ENCODE measurements at regions not wholly inside any gene's neighbourhood (a gene's known extent, or its start where the extent isn't known, plus 50 kb on each side); places are given as distances from the start of the nearest gene placed in this dataset.
"Not testable (repeated sequence)": the region's sequence is repeated elsewhere in the genome, so short reads cannot be mapped to it uniquely, and the experiment has no call there.

DNA sequence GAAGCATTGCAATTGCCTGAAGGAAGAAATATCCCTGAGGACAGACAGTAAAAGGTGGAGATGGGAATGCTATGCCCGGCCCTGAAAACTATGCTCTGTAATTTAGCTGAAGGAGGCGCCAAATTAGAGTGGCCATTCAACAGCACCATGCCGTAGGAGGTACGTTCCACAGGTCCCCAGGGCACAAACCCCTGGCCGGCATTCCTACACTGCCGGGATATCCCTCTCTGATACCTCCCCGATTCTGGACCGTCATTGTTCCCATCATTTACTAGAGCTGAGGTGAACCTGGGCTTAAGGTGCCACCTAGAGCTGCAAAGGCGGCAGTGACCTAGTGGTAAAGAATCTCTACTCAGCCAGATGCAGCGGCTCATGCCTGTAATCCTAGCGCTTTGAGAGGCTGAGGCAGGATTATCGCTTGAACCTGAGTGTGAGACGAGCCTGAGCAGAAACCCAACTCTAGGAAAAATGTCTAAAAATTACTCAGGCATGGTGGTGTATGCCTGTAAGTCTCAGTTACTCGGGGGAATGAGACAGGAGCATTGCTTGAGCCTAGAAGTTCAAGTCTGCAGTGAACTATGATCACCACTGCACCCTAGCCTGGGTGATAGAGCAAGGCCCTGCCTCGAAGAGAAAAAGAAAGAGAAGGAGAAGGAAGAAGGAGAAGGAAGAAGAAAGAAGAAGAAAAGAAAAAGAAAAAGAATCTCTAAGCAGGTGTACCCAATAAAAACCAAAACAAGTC, 53.0 kb upstream of the TNKS2 start:
- H3K4me3 ChIP-seq (ENCODE audit: low read length), result no peak overlapping the region
- TF ChIP-seq, protein P1, sequence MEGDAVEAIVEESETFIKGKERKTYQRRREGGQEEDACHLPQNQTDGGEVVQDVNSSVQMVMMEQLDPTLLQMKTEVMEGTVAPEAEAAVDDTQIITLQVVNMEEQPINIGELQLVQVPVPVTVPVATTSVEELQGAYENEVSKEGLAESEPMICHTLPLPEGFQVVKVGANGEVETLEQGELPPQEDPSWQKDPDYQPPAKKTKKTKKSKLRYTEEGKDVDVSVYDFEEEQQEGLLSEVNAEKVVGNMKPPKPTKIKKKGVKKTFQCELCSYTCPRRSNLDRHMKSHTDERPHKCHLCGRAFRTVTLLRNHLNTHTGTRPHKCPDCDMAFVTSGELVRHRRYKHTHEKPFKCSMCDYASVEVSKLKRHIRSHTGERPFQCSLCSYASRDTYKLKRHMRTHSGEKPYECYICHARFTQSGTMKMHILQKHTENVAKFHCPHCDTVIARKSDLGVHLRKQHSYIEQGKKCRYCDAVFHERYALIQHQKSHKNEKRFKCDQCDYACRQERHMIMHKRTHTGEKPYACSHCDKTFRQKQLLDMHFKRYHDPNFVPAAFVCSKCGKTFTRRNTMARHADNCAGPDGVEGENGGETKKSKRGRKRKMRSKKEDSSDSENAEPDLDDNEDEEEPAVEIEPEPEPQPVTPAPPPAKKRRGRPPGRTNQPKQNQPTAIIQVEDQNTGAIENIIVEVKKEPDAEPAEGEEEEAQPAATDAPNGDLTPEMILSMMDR (conservative IDR thresholded peaks at IDR 0.05; ENCODE audit: low read length), result peak; percentile 43
- DNase-seq (ENCODE audit: low read depth), result peak; percentile 12

DNA sequence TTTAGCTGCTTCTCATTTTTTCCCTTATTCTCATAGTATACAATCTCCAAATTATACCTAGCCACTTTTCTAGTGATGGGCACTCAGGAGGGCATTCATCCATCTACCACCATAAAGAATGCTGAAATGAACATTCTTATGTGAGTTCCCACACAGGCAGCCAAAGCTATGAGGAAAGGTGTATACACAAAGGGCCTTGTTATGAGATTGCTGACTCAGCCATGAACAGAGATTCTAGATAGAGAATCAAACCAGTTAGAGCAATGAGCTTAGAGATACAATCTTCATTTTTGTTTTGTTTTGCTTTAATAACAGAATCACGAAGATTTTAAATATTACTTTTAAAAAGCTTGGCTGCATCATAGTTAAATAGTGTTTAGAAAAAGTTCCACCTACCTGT, 54.8 kb upstream of the TNKS2 start:
- no peak for DNase-seq (ENCODE audit: low read depth)
- H3K4me3 ChIP-seq (ENCODE audit: low read length), result no peak overlapping the region
- TF ChIP-seq, protein P1 (conservative IDR thresholded peaks at IDR 0.05; ENCODE audit: low read length), result no peak

DNA sequence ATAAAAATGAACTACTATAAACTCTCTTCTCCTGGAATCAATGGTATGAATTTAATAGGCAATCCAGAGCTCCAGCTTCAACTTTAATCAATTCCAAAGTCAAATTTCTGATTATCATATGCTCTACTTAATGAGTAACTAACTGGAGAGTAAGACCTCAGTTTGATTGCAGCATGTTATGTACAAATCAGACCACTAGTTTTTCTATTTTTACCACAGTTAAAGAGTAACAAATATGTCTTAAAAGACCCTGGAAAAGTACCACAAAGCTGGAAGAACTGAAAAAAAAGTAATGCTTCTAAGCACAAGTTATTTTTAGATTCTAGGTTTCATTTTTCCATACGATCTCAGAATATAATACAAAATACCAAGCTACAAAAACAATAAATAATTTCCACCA, 56.0 kb upstream of the TNKS2 start:
- TF ChIP-seq, protein P1 (conservative IDR thresholded peaks at IDR 0.05; ENCODE audit: low read length), result no peak
- no peak overlapping the region for H3K4me3 ChIP-seq (ENCODE audit: low read length)

DNA sequence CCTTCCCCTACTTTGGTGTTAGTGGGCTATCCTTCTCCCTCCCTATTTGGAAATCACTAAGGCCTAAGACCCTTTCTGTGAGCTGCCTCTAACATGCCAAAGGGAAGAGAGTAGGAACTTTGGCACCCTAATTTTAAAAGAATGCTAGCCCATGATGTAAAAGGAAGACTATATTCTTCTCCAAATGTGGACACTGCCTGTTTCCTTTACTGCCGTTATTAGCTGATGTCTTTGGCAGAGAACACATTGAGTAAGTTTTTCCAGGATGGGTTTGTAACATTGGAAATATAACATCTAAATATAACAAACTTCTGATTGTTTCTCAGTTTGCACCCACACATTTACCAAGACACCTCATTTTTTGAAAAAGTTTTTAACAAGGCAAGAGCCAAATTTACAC, 56.9 kb upstream of the TNKS2 start:
- no peak for DNase-seq (ENCODE audit: low read depth)
- no peak overlapping the region for H3K4me3 ChIP-seq (ENCODE audit: low read length)
- TF ChIP-seq, protein P1 (conservative IDR thresholded peaks at IDR 0.05; ENCODE audit: low read length), result no peak

More for the DNA sequence above, 56.0 kb upstream of the TNKS2 start:
- DNase-seq (ENCODE audit: low read depth), result no peak

DNA sequence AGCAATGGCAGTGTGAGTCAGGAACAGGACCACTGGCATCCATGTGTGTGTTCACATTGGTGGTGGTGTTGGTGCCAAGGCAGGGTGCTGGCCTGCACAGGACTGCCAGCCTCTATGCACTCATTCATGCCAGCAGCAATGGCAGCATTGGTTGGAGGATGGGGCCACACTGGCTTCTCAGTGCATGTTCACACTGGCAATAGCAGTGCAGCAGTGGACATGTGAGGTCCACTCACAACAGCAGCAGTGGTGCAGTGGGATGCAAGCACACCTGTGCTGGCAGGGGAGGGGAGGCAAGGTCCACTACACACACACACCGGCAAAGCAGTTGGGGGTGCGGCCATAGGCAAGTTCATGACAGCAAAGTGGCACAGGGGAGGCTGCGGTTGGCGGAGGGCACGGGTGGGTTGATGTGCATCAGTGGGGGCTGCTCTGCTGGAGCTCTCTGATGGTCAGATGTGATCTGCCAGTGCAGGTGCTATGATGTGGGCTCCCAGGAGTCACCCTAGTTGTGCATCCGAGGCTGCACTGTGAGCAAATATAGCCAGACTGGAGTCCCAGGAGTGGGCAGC, 57.8 kb upstream of the TNKS2 start:
- H3K4me3 ChIP-seq (ENCODE audit: low read length), result no peak overlapping the region
- no peak for DNase-seq (ENCODE audit: low read depth)
- TF ChIP-seq, protein P1 (conservative IDR thresholded peaks at IDR 0.05; ENCODE audit: low read length), result no peak

DNA sequence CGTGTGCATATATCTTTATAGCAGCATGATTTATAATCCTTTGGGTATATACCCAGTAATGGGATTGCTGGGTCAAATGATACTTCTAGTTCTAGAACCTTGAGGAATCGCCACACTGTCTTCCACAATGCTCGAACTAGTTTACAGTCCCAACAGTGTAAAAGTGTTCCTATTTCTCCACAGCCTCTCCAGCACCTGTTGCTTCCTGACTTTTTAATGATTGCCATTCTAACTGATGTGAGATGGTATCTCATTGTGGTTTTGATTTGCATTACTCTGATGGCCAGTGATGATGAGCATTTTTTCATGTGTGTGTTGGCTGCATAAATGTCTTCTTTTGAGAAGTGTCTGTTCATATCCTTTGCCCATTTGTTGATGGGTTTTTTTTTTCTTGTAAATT, 66.0 kb upstream of the TNKS2 start:
- DNase-seq (ENCODE audit: low read depth); H3K4me3 ChIP-seq (ENCODE audit: low read length): not testable (repeated sequence)

DNA sequence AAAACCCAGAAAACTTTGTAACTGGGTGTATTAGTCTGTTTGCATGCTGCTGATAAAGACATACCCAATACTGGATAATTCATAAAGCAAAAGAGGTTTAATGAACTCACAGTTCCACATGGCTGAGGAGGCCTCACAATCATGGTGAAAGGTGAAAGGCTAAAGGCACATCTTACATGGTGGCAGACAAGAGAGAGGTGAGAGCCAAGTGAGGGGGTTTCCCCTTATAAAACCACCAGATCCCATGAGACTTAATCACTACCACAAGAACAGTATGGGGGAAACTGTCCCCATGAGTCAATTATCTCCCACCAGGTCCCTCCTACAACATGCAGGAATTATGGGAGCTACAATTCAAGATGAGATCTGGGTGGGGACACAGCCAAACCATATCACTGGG, 68.9 kb upstream of the TNKS2 start:
- DNase-seq (ENCODE audit: low read depth); H3K4me3 ChIP-seq (ENCODE audit: low read length): not testable (repeated sequence)

DNA sequence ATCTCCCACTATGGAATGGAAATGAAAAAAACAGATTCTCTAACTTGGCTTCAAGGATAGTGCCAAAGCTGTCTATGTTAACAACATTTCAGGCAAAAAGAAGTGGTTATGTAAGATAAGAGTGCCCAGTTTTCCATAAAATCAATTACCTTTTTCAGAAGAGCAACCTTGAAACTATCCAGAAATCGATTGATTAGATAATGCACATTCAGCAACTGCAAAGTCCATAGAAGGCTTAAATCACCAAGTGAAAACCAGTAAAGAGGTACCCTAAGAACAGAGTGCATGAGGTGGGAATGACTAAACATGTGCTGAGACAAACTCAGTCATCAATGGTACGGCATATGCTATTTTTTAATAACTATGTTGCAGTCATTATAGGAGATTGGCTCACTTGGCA, 71.9 kb upstream of the TNKS2 start:
- H3K4me3 ChIP-seq (ENCODE audit: low read length), result no peak overlapping the region
- TF ChIP-seq, protein P1 (conservative IDR thresholded peaks at IDR 0.05; ENCODE audit: low read length), result no peak
- no peak for DNase-seq (ENCODE audit: low read depth)

Measured in AG10803 (cell line).